Hematopoietic multipotent progenitor cell treated with erythropoietin and hydrocortisone succinate and interleukin-3 and kit ligand, for 15 days (in vitro differentiated cells): ENCODE measurements at regions not wholly inside any gene's neighbourhood (a gene's known extent, or its start where the extent isn't known, plus 50 kb on each side); places are given as distances from the start of the nearest gene placed in this dataset.

Experiments used
- DNase-seq: peaks from one replicate; pipeline ENCODE4 v3.0.0-alpha.2; 2015; ENCODE audit warnings: low spot score

DNA sequence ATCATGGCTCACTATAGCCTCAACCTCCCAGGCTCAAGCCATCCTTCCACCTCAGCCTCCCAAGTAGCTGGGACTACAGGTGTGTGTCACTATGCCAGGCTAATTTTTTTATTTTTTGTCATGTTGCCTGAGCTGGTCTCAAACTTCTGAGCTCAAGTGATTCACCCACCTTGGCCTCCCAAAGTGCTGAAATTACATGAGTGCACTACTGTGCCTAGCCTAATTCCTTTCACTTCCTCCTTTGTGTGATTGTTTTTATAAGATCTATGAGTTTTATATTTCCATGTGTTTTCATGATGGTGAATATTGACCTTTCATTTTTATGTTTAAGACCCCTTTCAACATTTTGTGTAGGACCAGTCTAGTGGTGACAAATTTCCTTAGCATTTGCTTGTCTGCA is 55.2 kb upstream of the IL12B start:
- no peak for DNase-seq

DNA sequence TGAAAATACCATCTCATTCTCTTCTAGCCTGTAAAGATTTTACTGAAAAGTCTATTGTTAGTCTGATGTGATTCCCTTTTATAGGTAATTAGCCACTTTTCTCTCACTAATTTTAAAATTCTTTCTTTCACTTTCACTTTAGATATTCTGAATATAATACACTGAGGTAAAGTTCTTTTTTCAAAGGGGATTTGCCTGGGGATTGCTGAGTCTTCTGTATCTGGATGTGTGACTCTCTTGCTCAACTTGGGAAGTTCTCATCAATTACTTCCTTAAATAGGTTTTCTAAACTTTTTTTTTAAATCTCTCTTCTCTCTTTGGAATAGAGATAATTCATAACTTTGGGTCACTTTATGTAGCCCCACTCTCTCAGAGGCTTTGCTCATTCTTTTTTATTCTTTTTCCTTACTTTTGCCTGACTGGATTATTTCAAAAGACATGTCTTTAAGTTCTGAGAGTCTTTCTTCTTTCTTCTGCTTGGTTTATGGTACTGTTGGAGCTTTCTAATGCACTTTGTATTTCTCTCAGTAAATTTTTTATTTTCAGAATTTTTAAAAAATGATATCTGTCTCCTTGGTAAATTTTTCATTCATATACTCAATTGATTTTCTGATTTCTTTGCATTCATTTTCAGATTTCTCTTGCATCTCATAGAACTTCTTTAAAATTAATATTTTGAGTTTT is 55.9 kb upstream of the IL12B start:
- DNase-seq = no peak

GRCh38 chr5:159392871-159393270 is 62.6 kb upstream of the IL12B start:
- DNase-seq = no peak

DNA sequence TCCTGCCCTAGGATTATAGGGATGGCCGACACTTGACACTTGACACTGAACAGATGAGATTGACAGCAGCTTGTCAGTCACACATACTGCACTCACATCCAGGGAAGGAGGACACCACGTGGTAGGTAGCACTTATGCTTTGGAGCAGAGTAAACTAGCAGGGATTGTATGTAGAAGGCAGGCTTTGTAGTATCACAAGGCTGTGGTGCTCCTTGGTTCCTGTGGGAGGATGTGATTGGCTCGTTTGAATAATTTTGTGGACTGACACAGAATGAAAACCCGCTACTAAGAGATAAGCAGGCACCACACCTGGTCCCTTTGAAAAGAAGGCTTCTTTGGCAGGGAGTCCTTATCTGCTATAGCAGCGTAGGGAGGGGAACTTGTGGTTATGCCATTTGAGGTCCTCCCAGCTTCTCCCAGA is 63.6 kb upstream of the IL12B start:
- peak; percentile 59 for DNase-seq

GRCh38 chr5:159395202-159395601 is 64.9 kb upstream of the IL12B start:
- DNase-seq = no peak

DNA sequence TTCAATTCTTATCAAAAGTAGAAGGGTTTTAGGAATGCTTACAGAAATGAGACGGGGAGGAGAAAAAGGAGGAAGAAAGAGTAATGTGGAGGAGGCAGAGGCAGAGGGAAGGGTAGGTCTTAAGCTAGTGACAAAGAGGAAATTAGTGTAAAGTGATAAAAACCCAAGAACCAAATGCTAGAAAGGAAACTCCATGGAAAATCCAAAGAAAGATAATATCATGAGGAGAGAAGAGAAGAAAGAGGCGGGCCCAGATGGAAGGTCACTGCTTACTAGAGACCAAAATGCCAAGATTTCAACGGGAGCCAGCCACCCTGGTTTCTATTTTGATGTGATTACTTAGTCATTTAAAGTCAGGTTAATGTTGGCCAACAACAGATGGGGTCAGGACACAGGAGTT is 68.6 kb upstream of the IL12B start:
- DNase-seq = no peak

GRCh38 chr5:159400476-159400875 is 70.2 kb upstream of the IL12B start:
- no peak for DNase-seq

DNA sequence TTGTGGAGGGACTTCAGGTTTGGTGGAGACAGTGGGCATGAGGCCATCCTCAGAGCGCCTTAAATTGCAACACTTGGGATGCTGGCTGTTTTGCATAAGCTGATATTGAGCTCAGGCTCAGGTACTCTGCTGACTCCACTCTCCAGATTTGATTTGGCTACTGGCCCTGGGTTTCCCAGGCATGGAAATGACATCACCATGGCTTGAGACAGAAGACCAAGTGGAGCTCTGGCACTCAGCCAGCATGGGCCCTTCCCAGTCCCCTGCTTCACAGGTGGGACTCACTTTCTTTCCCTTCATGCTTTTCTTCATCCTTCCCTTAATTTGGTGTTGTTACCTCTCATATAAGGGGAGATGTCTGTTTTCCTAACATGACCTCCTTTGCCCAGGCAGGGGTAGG is 72.0 kb upstream of the IL12B start:
- DNase-seq = no peak

DNA sequence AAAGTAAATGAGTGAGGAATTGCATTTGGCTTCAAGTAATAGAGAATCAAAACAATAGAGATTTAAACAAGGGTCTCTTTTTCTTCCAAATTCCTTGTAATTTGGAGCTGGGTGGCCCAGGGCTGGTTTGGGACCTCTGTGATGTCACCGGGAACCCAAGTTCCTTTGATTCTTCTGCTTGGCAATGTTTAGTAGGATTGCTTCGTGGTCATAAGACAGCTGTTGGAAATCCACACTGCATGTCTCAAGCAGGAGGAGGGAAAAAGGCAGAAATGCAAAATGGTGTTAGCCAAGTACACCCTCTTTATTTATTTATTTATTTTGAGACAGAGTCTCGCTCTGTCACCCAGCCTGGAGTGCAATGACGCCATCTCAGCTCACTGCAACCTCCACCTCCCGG is 72.6 kb upstream of the IL12B start:
- DNase-seq = no peak

DNA sequence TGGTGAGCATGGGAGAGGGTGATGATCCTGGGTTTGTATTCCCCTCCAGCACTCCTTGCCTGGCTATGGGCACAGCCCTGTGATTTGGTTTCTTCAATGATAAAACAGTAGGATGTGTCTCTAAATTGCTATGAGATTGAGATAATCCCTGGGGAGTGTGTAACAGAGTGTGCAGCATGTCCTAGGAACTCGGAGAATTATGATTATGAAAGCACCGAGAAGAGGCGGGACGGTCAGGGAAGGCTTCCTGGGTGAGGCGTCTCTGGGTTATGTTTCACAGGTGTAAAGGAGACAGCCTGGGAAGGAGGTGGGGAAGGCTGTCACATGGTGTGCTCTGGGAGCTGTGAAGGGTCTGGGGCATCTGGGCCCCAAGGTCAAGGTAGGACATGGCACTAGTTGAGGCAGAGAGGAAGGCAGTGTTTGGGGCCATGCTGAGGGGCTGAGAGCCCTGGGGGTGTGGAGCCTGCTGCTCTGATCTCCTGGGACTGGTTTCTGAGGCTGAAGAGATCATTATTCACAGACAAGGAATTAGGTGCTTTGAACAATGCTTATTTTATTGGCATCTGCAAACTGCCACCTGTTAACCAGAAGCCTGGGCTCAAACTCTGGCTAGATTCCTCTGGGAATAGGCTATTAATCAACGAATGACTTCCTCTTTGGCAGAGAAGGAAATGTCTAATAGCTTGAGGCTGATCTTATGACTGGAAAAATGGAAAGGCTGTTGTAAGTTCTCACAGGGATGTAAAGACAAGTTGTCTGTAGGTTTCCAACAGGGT is 73.8 kb upstream of the IL12B start:
- no peak for DNase-seq

- DNase-seq = no peak
Observed at GRCh38 chr5:159405611-159406031, 75.3 kb upstream of the IL12B start.

DNA sequence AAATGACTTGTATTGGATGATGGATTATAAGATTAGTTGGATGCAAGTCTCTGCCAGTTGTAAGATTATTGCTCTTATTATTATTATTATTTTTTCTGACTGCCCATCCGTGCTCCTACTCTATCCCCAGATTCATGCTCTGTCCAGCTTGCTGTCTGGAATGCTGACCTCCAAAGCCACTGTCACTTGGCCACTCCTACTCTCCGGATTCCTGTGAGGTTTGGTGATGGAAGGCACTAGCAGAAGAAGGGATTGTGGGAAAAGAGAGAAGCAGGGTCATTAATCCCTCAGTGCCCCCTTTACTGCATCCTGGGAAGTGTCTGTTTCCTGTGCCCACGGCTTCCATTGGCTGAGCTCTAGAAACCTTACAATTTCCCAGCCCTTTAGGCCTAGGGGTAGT is 76.3 kb upstream of the IL12B start:
- no peak for DNase-seq

GRCh38 chr5:159409801-159410200 is 79.5 kb upstream of the IL12B start:
- no peak for DNase-seq

GRCh38 chr5:159410480-159410879 is 80.2 kb upstream of the IL12B start:
- DNase-seq = no peak

DNA sequence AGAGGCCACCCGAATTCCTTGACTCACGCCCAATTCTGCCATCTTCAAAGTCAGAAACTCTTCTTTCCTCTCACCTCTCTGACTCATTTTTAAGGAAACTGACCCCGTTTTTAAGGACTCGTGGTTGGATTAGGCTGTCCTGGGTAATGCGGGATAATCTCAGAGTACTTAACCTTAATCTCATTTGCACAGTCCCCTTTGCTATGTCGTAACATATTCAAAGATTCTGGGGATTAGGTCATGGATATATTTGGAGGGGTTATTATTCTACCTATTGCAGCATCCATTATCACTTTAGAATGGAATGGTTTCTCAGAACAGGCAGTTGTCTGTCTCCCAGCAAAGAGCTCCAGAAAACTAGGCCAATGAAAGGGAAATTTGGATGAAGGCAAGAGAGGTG is 80.8 kb upstream of the IL12B start:
- no peak for DNase-seq

DNA sequence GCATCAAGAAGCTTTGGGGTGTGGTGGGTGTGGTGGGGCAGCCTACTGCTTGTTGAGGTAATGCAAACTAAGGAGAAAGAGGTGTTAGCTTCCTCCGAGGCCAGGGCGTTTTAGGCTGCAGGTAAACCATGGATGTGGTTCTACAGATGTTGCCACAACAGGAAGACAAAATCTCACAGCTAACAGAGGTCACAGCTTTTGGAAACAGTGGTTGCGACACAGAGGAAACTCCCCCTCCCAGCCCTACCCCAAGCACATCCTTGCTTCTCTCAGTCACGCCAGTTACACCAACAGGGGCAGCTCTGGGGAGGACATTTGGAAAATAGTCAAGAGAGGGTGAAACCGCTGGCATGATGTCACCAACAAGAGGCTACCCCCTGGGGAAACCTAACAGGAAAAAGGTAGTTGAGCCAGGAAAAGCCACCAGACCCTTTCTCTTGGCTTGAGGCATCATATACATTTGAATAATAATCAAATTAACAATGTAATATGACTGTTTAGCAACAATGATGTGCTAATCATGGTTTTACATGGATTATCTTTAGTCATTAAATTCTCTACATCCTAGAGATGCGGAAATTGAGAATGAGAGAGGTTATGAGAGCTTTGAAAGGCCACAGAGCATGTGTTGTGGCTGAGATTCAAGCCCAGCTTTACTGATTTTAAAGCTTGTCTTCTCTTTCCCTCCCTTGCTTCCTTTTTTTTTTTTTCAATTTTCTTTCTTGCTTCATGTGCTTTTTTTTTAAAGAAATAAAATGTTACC is 82.2 kb upstream of the IL12B start:
- DNase-seq = no peak

DNA sequence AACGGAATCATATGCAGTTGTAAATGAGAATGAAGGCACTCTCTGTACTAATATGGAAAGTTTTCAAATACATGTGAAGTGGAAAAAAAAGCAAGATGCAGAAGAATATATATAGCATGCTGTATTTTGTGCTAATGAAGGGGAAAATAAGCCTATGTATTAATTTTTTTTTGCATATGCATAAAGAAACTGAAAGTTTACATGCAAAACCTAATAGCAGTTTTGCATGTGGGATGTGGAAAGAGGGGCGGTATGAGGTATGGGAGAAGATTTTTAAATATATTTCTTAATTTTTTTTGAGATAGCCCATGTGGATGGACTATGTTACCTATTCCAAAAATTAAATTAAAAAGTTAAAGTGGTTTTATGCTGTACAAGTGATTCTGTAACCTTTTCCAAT is 83.7 kb upstream of the IL12B start:
- DNase-seq = no peak

DNA sequence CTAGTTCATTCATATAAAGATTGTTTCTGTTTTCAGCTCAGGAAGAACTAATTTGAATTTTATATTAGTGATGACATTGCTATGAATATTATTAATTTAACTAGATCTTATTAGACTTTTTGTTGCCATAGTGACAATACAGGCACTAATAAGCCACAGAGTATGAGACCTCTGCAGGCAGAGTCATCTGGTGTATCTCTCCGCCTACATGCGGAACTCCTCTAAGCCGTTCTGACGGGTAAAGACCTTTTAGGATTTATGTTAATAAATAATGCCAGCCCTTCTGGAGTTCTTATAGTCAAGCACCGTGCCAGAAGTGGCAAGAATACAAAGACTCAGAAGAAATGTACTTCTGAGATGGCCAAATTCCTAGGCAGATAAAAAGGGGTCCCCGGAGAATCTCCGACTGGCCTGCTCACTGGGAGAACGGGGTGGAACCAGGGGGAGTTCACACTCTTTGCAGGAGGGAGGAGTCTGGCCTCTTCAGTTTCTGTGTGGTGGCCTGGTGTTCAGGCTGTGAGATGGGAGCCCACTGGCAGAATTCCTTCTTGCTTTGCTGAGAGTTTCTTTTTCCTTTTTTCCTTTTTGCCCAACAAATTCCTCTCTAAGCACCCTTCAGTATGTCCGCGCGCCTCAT is 85.1 kb upstream of the IL12B start:
- DNase-seq = no peak

DNA sequence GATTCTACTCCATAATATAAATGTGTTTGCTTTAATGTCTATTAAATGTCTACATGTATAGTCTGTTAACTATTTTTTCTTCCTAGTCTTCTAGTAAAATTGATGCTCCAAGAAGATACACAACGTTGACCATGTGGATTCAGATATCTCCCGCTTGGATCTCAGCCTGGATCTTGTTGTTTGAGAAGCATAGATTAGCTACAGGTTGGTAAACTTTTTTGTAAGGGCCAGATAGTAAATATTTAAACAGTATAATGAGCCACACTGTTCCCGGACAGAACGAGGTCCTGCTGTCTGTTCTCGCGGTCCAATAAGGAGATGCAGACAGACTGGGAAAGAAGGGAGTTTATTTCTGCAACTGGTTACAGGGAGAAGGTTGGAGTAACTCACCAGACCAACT is 86.2 kb upstream of the IL12B start:
- DNase-seq = no peak

DNA sequence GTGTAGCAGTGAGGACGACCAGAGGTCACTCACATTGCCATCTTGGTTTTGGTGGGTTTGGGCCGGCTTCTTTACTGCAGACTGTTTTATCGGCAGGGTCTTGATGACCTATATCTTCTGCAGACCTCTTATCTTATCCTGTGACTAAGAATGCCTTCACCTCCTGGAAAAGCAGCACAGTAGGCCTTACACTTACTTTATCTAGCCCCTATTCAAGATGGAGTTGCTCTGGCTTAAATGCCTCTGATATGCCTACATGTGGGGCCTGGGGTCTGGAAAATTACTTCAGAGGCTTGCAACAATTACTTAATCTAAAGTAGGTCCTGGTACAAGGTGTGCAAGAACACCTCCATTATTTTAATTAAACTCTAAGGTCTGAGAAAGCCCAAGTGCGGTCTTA is 86.9 kb upstream of the IL12B start:
- DNase-seq = no peak

- no peak for DNase-seq
Observed at GRCh38 chr5:159419576-159419975, 89.3 kb upstream of the IL12B start.

DNA sequence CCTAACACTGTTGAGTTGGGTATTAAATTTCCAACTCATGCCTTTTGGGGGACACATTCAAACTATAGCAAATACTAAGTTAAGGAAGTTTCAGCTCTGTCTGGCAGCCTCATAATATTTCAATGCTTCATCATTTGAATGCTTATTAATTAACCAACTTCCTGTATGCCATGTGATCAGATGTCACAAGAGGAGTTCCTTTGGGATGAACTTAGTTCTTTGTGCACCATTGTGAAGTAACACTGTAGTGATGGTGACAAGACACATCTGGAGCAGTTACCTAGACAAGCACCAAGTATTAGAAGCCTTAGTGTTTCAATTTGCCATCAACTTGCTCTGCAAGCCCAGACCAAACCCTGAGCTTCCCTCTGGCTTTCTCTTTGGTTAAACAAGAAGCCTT is 90.7 kb upstream of the IL12B start:
- DNase-seq = no peak

- DNase-seq = no peak
Observed at GRCh38 chr5:159422361-159422760, 92.1 kb upstream of the IL12B start.
